Right hindlimb (tissue), 1 donor: ENCODE measurements at regions not wholly inside any gene's neighbourhood (a gene's known extent, or its start where the extent isn't known, plus 50 kb on each side); places are given as distances from the start of the nearest gene placed in this dataset.
A peak's percentile ranks its signal among the peaks of the same experiment; 100 is the strongest.

Experiments used
- DNase-seq: peaks from one replicate; pipeline ENCODE4 v3.0.0-alpha.2; 2018

- DNase-seq, result no peak
Measured at GRCh38 chr10:28250782-28251181, 52.1 kb downstream of the MPP7 start.

GRCh38 chr10:28250358-28250757 lies 52.5 kb downstream of the MPP7 start:
- DNase-seq, result no peak

- DNase-seq, result no peak
Measured at GRCh38 chr10:28249512-28249911, 53.4 kb downstream of the MPP7 start.

- peak; percentile 37 for DNase-seq
Measured at GRCh38 chr10:28248092-28248491, 54.8 kb downstream of the MPP7 start.

GRCh38 chr10:28246023-28246422 lies 56.8 kb downstream of the MPP7 start:
- DNase-seq, result no peak

GRCh38 chr10:28243923-28244322 lies 58.9 kb downstream of the MPP7 start:
- no peak for DNase-seq

GRCh38 chr10:28242555-28243204 lies 60.2 kb downstream of the MPP7 start:
- no peak for DNase-seq

GRCh38 chr10:28241741-28242399 lies 61.0 kb downstream of the MPP7 start:
- DNase-seq, result peak; percentile 43

GRCh38 chr10:28240400-28240799 lies 62.5 kb downstream of the MPP7 start:
- DNase-seq, result no peak

GRCh38 chr10:28236591-28236990 lies 66.3 kb downstream of the MPP7 start:
- no peak for DNase-seq

GRCh38 chr10:28220811-28221210 lies 82.1 kb downstream of the MPP7 start:
- no peak for DNase-seq

GRCh38 chr10:28219251-28219650 lies 83.6 kb downstream of the MPP7 start:
- DNase-seq, result no peak

GRCh38 chr10:28217848-28218247 lies 85.0 kb downstream of the MPP7 start:
- no peak for DNase-seq

GRCh38 chr10:28215930-28216329 lies 86.9 kb downstream of the MPP7 start:
- DNase-seq, result no peak

GRCh38 chr10:28214219-28214618 lies 88.6 kb downstream of the MPP7 start:
- DNase-seq, result no peak

GRCh38 chr10:28211759-28212158 lies 91.1 kb downstream of the MPP7 start:
- no peak for DNase-seq

- no peak for DNase-seq
Measured at GRCh38 chr10:28207799-28208198, 95.1 kb downstream of the MPP7 start.

- peak; percentile 35 for DNase-seq
Measured at GRCh38 chr10:28202941-28203352, 99.9 kb downstream of the MPP7 start.

GRCh38 chr10:28201410-28202400 lies 101.2 kb downstream of the MPP7 start:
- DNase-seq, result peak; percentile 39

GRCh38 chr10:28200775-28201174 lies 102.1 kb downstream of the MPP7 start:
- no peak for DNase-seq

- DNase-seq, result no peak
Measured at GRCh38 chr10:28199941-28200340, 102.9 kb downstream of the MPP7 start.

GRCh38 chr10:28190196-28190595 lies 112.7 kb downstream of the MPP7 start:
- DNase-seq, result no peak

GRCh38 chr10:28188526-28188925 lies 114.3 kb downstream of the MPP7 start:
- no peak for DNase-seq
